Dendritic cell treated with granulocyte-macrophage colony-stimulating factor and Interleukin-4, amounts not matched to agents 40 ng/mL and 50 ng/mL, for 4 days (primary cell): ENCODE measurements at regions not wholly inside any gene's neighbourhood (a gene's known extent, or its start where the extent isn't known, plus 50 kb on each side); places are given as distances from the start of the nearest gene placed in this dataset.

ENCODE experiments used
- H3K27ac Mint-ChIP-seq: one replicate; pipeline ENCODE4 v1.8.0; 2022; ENCODE audit warnings: mild to moderate bottlenecking, mixed read lengths
- H3K27me3 Mint-ChIP-seq: one replicate; pipeline ENCODE4 v1.8.0; 2022; ENCODE audit warnings: mild to moderate bottlenecking, mixed read lengths
- H3K36me3 Mint-ChIP-seq: one replicate; pipeline ENCODE4 v1.8.0; 2022; ENCODE audit warnings: low read depth, mixed read lengths
- H3K4me1 Mint-ChIP-seq: one replicate; pipeline ENCODE4 v1.8.0; 2022; ENCODE audit warnings: low read depth, mixed read lengths
- H3K4me3 Mint-ChIP-seq: one replicate; pipeline ENCODE4 v1.8.0; 2022; ENCODE audit warnings: mild to moderate bottlenecking, moderate library complexity, mixed read lengths
- H3K9me3 Mint-ChIP-seq: one replicate; pipeline ENCODE4 v1.8.0; 2022; ENCODE audit warnings: mixed read lengths
- intact Hi-C: fragments of 100-400 bp; cut with micrococcal nuclease; formaldehyde crosslinking; loops from one replicate; pipeline ENCODE4 v1.15.0; 2022

- intact Hi-C loops: no loop called here
- peaks cover 25% of the 10 kb centered on the region for H3K27me3 Mint-ChIP-seq
- H3K4me1 Mint-ChIP-seq: no peaks in the 10 kb centered on the region
- no peaks in the 10 kb centered on the region for H3K9me3 Mint-ChIP-seq
- H3K4me3 Mint-ChIP-seq: no peak overlapping the region
- no peak overlapping the region for H3K27ac Mint-ChIP-seq
- no peaks in the 10 kb centered on the region for H3K36me3 Mint-ChIP-seq
Measured at GRCh38 chr14:97277711-97278110, 480.5 kb downstream of the VRK1 start.

- intact Hi-C loops: no loop called here
- Mint-ChIP-seq H3K27me3 (peaks cover 25% of the 10 kb centered on the region), H3K4me3 (no peak overlapping the region), H3K36me3 (no peaks in the 10 kb centered on the region), H3K4me1 (no peaks in the 10 kb centered on the region), H3K9me3 (no peaks in the 10 kb centered on the region), H3K27ac (no peak overlapping the region)
Measured at GRCh38 chr14:97280526-97280925, 483.3 kb downstream of the VRK1 start.

DNA sequence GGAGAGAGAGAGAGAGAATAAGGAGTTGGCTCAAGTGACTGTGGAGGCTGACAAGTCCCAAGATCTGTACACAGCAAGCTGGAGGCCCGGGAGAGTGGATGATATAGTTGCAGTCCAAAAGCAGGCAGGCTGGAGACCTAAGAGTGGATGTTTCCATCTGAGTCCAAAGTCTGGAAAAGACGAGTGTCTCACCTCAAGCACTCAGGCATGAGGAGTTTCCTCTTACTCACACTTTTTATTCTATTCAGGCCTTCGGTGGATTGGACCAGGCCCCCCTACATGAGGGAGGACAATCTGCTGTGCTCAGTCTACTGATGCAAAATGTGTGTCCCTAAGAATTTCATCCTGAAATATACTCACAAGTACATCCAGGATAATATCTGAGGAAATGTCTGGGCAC lies 484.6 kb downstream of the VRK1 start:
- intact Hi-C loops: no loop called here
- Mint-ChIP-seq H3K4me3 (no peak overlapping the region), H3K27me3 (peaks cover 14% of the 10 kb centered on the region), H3K36me3 (no peaks in the 10 kb centered on the region), H3K4me1 (no peaks in the 10 kb centered on the region), H3K27ac (no peak overlapping the region), H3K9me3 (no peaks in the 10 kb centered on the region)

DNA sequence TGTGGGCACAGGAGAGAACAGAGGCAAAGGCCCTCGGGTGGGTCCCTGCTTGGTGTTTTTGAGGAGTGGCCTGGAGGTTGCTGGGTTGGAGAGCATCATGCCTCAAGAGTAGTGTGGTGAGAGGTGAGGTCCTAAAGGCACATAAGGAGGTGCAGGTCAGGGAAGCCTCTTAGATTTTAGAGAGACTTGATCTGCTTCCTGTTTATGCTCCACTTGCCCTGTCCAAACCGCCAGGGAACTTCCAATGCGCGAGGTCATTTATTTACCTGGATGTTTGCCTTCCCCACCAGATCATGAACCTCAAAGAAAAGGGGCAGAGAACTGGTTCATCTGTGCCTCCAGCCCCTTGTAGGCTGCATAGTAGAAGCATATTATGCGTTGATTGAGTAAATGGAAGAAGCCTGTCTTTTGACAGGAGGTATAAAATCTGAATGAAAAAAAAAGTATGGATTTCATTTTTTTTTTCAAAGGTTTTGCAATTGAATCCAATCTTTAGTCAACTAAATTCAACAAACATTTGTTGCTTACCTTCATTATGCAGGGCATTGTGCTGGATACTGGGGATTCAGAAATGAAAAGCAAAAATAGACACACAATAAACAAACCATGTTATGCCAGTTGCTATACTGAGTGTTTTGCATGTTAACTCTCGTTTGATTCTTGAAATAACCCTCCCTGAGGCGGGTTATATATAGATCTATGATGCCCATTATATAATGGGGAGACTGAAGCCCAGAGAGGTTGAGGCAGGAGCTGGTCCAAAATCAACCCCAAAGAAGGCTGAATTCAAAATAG lies 485.2 kb downstream of the VRK1 start:
- Mint-ChIP-seq H3K27me3 (peaks cover 12% of the 10 kb centered on the region), H3K27ac (no peak overlapping the region), H3K4me1 (no peaks in the 10 kb centered on the region), H3K36me3 (no peaks in the 10 kb centered on the region), H3K9me3 (no peaks in the 10 kb centered on the region), H3K4me3 (no peak overlapping the region)
- intact Hi-C loops: no loop called here

DNA sequence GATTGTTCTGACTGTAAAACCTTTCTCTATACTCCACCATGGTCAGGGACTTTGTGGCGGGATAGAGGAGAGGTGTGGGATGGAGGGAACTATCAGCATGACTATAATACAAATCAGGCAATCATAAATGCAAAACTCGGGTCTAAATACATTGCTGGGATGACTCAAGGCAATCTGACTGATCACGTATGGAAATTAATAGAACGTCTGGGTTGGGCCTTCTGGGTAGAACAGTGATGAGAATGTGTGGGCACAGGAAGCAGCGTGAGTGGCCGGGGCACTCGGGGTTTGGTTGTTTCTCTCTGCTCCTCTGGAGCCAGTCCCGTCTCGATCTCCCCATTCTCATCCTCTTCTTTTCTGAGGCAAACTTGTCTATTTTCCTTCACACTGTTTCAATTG lies 485.8 kb downstream of the VRK1 start:
- intact Hi-C loops: no loop called here
- no peak overlapping the region for H3K27ac Mint-ChIP-seq
- H3K9me3 Mint-ChIP-seq: no peaks in the 10 kb centered on the region
- no peaks in the 10 kb centered on the region for H3K36me3 Mint-ChIP-seq
- peaks cover 10% of the 10 kb centered on the region for H3K27me3 Mint-ChIP-seq
- H3K4me1 Mint-ChIP-seq: no peaks in the 10 kb centered on the region
- no peak overlapping the region for H3K4me3 Mint-ChIP-seq

DNA sequence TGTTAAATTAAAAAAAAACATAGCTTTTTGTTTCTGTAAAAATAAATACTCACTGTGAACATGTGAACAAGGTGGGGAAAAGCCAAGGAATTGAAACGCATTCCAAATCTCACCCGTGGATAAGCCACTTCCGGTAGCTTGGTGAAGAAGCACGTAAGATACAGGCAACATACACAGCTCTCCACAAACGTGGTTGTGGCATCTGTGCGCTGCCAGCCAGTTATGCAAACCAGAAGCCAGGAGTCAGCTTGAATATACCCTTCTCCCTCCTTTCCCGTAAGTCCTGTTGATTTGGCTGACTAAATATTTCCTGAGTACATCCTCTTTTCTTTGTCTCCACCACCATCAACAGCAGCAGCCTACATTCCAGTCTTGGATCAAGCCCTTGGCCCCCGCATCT lies 486.2 kb downstream of the VRK1 start:
- Mint-ChIP-seq H3K4me1 (no peaks in the 10 kb centered on the region), H3K36me3 (no peaks in the 10 kb centered on the region), H3K9me3 (no peaks in the 10 kb centered on the region), H3K27me3 (peaks cover 12% of the 10 kb centered on the region), H3K4me3 (no peak overlapping the region), H3K27ac (no peak overlapping the region)
- intact Hi-C loops: no loop called here

GRCh38 chr14:97283841-97284240 lies 486.7 kb downstream of the VRK1 start:
- Mint-ChIP-seq H3K9me3 (no peaks in the 10 kb centered on the region), H3K4me1 (no peaks in the 10 kb centered on the region), H3K27me3 (peaks cover 16% of the 10 kb centered on the region), H3K27ac (no peak overlapping the region), H3K36me3 (no peaks in the 10 kb centered on the region), H3K4me3 (no peak overlapping the region)
- intact Hi-C loops: no loop called here

GRCh38 chr14:97287956-97288355 lies 490.8 kb downstream of the VRK1 start:
- Mint-ChIP-seq H3K4me3 (no peak overlapping the region), H3K9me3 (no peaks in the 10 kb centered on the region), H3K27ac (no peak overlapping the region), H3K36me3 (no peaks in the 10 kb centered on the region), H3K27me3 (peaks cover 22% of the 10 kb centered on the region), H3K4me1 (peaks cover 9% of the 10 kb centered on the region)
- intact Hi-C loops: no loop called here

DNA sequence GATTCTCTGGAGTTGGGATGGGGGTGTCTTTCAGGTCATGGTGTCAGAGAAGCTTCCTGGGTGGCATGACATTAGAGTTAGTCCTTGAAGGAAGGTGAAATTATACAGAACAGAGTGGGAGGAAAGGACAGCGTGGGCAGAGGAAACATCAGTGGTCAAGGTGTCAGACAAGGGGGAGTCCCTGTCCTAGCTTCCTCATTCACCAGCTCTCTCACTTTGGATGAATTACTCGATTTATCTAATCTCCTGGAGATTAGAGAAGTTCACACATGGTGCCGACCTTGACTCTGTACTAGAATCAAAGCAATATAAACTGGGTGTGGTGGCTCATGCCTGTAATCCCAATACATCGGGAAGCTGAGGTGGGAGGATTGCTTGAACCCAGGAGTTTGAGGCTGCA lies 492.9 kb downstream of the VRK1 start:
- peaks cover 21% of the 10 kb centered on the region for H3K27me3 Mint-ChIP-seq
- peaks cover 9% of the 10 kb centered on the region for H3K4me1 Mint-ChIP-seq
- no peak overlapping the region for H3K4me3 Mint-ChIP-seq
- H3K9me3 Mint-ChIP-seq: no peaks in the 10 kb centered on the region
- no peaks in the 10 kb centered on the region for H3K36me3 Mint-ChIP-seq
- no peak overlapping the region for H3K27ac Mint-ChIP-seq
- intact Hi-C loops: no loop called here

DNA sequence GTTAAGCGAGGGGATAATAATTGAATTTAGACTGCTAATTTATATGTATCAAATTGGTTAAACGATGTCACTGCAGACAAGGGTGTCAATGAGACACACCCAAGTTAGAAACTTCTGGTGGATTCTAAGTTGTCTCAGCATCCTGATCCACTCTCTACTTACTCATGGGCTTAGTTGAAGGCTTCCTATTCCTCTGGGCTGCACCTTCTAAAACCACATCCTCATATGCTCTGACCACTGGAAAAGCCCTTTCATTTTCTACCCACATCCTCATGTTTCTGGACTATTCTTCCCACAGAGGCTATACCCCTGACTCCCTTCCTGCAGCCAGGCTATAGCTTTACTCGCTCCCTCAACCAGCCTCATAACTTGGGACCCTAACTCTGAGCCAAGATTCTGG lies 493.8 kb downstream of the VRK1 start:
- no peaks in the 10 kb centered on the region for H3K9me3 Mint-ChIP-seq
- H3K27ac Mint-ChIP-seq: no peak overlapping the region
- no peaks in the 10 kb centered on the region for H3K36me3 Mint-ChIP-seq
- intact Hi-C loops: no loop called here
- H3K4me1 Mint-ChIP-seq: peaks cover 9% of the 10 kb centered on the region
- H3K4me3 Mint-ChIP-seq: no peak overlapping the region
- peaks cover 24% of the 10 kb centered on the region for H3K27me3 Mint-ChIP-seq

- Mint-ChIP-seq H3K4me3 (no peak overlapping the region), H3K27me3 (peaks cover 23% of the 10 kb centered on the region), H3K27ac (no peak overlapping the region), H3K4me1 (peaks cover 14% of the 10 kb centered on the region), H3K9me3 (no peaks in the 10 kb centered on the region), H3K36me3 (no peaks in the 10 kb centered on the region)
- intact Hi-C loops: no loop called here
Measured at GRCh38 chr14:97293659-97294058, 496.5 kb downstream of the VRK1 start.

GRCh38 chr14:97295108-97295710 lies 498.0 kb downstream of the VRK1 start:
- H3K4me3 Mint-ChIP-seq: no peak overlapping the region
- no peaks in the 10 kb centered on the region for H3K9me3 Mint-ChIP-seq
- H3K36me3 Mint-ChIP-seq: no peaks in the 10 kb centered on the region
- intact Hi-C loops: no loop called here
- H3K27ac Mint-ChIP-seq: no peak overlapping the region
- H3K27me3 Mint-ChIP-seq: peaks cover 23% of the 10 kb centered on the region
- H3K4me1 Mint-ChIP-seq: peaks cover 10% of the 10 kb centered on the region

- Mint-ChIP-seq H3K4me3 (no peak overlapping the region), H3K4me1 (peaks cover 7% of the 10 kb centered on the region), H3K27ac (no peak overlapping the region), H3K36me3 (no peaks in the 10 kb centered on the region), H3K27me3 (peaks cover 20% of the 10 kb centered on the region), H3K9me3 (no peaks in the 10 kb centered on the region)
- intact Hi-C loops: no loop called here
Measured at GRCh38 chr14:97296176-97296575, 499.0 kb downstream of the VRK1 start.

DNA sequence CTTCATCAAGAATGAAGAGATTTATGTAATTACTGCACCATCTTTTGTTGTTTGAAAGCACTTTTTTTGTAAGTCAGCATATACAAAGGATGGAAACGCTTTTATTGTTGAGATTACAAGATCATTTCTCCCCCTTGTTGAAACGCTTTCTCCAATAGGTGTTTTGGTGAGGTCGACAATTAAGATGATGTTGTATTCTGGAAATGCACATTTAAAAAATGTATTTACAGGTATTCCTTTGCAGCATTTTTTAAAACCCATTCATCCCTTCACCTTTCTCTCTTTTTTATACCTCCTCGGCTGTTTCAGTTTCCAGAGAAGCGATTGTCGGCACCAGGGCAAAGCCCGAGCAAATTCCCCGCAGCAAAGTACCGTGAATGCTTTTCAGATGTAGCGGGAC lies 499.9 kb downstream of the VRK1 start:
- Mint-ChIP-seq H3K36me3 (no peaks in the 10 kb centered on the region), H3K27ac (no peak overlapping the region), H3K4me1 (peaks cover 5% of the 10 kb centered on the region), H3K4me3 (no peak overlapping the region), H3K9me3 (no peaks in the 10 kb centered on the region), H3K27me3 (peaks cover 20% of the 10 kb centered on the region)
- intact Hi-C loops: no loop called here

GRCh38 chr14:97298331-97298730 lies 501.1 kb downstream of the VRK1 start:
- H3K27ac Mint-ChIP-seq: no peak overlapping the region
- H3K27me3 Mint-ChIP-seq: peaks cover 15% of the 10 kb centered on the region
- peaks cover 5% of the 10 kb centered on the region for H3K4me1 Mint-ChIP-seq
- H3K4me3 Mint-ChIP-seq: no peak overlapping the region
- no peaks in the 10 kb centered on the region for H3K9me3 Mint-ChIP-seq
- intact Hi-C loops: no loop called here
- H3K36me3 Mint-ChIP-seq: no peaks in the 10 kb centered on the region
